Activated CD4-positive, alpha-beta T cell treated with anti-CD3 and anti-CD28 coated beads for 36 hours (primary cell): ENCODE measurements at regions not wholly inside any gene's neighbourhood (a gene's known extent, or its start where the extent isn't known, plus 50 kb on each side); places are given as distances from the start of the nearest gene placed in this dataset.

Experiments used
- ATAC-seq: fragments of 200-7000 bp; cut with Tn5 transposase; one replicate; pipeline ENCODE4 v1.10.0; 2021; ENCODE audit warnings: mild to moderate bottlenecking, moderate library complexity
- CTCF ChIA-PET: fragments of 350-600 bp; sonication (Branson Sonifier 250); formaldehyde crosslinking; loops from one replicate; lab custom pipeline; 2021; ENCODE audit warnings: antibody characterized with exemption; lab: Charles Lee
- POLR2A ChIA-PET: fragments of 350-600 bp; sonication (Branson Sonifier 250); formaldehyde crosslinking; loops from one replicate; lab custom pipeline; 2021; ENCODE audit warnings: antibody characterized with exemption, inconsistent platforms; lab: Charles Lee
- DNase-seq: peaks from one replicate; pipeline ENCODE4 v3.0.0-alpha.2; 2020
- H3K27ac Mint-ChIP-seq: one replicate; pipeline ENCODE4 v1.8.0; 2021; ENCODE audit warnings: mixed read lengths
- H3K27me3 Mint-ChIP-seq: one replicate; pipeline ENCODE4 v1.8.0; 2021; ENCODE audit warnings: mixed read lengths
- H3K36me3 Mint-ChIP-seq: one replicate; pipeline ENCODE4 v1.8.0; 2021; ENCODE audit warnings: low read depth, mixed read lengths
- H3K4me1 Mint-ChIP-seq: one replicate; pipeline ENCODE4 v1.8.0; 2021; ENCODE audit warnings: mixed read lengths
- H3K4me3 Mint-ChIP-seq: one replicate; pipeline ENCODE4 v1.8.0; 2021; ENCODE audit warnings: mild to moderate bottlenecking, moderate library complexity, mixed read lengths
- H3K9me3 Mint-ChIP-seq: one replicate; pipeline ENCODE4 v1.8.0; 2021; ENCODE audit warnings: low read depth, mixed read lengths
- intact Hi-C, 2 experiments: fragments of 100-400 bp; cut with DNase I in 1 of 2; cut with micrococcal nuclease in 1 of 2; formaldehyde crosslinking; loops; one replicate each; pipeline versions ENCODE4 v1.14.2 to v1.15.1; 2022 to 2024; cut with DNase I, micrococcal nuclease

- no peak overlapping the region for H3K4me3 Mint-ChIP-seq
- H3K4me1 Mint-ChIP-seq = peaks cover 7% of the 10 kb centered on the region
- H3K27ac Mint-ChIP-seq = no peak overlapping the region
- no peaks in the 10 kb centered on the region for H3K36me3 Mint-ChIP-seq
- ATAC-seq (no peak), DNase-seq (no peak)
- H3K9me3 Mint-ChIP-seq = no peaks in the 10 kb centered on the region
- ChIA-PET POLR2A (no interaction called here), CTCF (interaction anchor here (0.6 kb wide), 1 partner anchor 75 kb away, joined by 3 read pairs; no protein-coding TSS in a partner anchor)
- intact Hi-C loops = no loop called here
- peaks cover 2% of the 10 kb centered on the region for H3K27me3 Mint-ChIP-seq
These were observed 79.6 kb downstream of the CPN2 start for GRCh38 chr3:194271460-194272035.

GRCh38 chr3:194272221-194272620 lies 78.9 kb downstream of the CPN2 start:
- Mint-ChIP-seq H3K36me3 (no peaks in the 10 kb centered on the region), H3K4me1 (peaks cover 7% of the 10 kb centered on the region), H3K4me3 (no peak overlapping the region), H3K9me3 (no peaks in the 10 kb centered on the region), H3K27ac (no peak overlapping the region), H3K27me3 (peaks cover 2% of the 10 kb centered on the region)
- DNase-seq = no peak
- ChIA-PET CTCF (interaction anchor here (0.6 kb wide), 1 partner anchor 75 kb away, joined by 3 read pairs; no protein-coding TSS in a partner anchor), POLR2A (no interaction called here)
- no peak for ATAC-seq
- intact Hi-C loops = no loop called here

DNA sequence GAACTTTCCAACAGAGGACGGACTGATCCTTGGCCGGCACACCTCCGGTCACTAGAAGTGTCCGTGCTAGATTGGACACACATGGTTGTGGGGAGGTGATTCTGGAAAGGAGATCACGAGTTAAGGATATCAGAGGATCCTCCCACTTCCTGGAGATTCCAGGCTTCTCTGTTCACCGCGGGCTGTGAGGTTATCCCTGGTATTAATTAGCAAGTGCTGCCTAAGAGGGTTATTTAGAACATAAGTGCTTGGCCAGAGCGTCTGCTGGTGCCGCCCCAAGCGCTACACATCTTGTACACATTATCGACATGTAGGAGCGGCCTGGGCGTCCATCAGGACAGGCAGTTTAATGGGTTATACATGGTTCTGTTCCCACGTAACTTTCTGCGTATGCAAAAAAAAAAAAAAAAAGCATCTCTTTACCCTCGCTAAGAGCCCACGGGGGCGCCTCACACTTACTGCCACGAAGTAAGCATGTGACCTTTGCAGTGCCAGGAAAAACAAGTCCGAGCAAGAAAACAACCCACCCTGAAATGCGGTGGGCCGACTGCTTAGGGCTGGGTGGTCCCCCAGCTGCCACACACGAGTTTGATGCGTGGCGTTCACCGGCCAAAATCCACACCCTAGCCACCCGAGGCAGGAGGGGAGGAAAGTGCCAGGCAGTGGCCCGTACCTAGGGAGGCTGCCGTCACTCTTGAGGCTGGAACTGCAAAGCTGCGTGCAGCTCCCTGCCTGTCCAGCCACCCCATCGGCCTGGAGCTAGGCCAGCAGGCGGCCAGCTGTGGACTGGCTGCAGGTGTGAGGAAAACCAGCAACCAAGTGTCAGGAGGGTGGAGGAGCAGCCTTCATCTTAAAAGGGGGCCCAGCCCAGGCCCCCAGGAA lies 78.0 kb downstream of the CPN2 start:
- ATAC-seq (no peak), DNase-seq (no peak)
- POLR2A ChIA-PET = no interaction called here
- Mint-ChIP-seq H3K27me3 (peaks cover 2% of the 10 kb centered on the region), H3K36me3 (no peaks in the 10 kb centered on the region), H3K4me1 (peaks cover 7% of the 10 kb centered on the region), H3K9me3 (no peaks in the 10 kb centered on the region), H3K27ac (no peak overlapping the region), H3K4me3 (no peak overlapping the region)
- intact Hi-C loops = no loop called here
- CTCF ChIA-PET = no interaction called here

DNA sequence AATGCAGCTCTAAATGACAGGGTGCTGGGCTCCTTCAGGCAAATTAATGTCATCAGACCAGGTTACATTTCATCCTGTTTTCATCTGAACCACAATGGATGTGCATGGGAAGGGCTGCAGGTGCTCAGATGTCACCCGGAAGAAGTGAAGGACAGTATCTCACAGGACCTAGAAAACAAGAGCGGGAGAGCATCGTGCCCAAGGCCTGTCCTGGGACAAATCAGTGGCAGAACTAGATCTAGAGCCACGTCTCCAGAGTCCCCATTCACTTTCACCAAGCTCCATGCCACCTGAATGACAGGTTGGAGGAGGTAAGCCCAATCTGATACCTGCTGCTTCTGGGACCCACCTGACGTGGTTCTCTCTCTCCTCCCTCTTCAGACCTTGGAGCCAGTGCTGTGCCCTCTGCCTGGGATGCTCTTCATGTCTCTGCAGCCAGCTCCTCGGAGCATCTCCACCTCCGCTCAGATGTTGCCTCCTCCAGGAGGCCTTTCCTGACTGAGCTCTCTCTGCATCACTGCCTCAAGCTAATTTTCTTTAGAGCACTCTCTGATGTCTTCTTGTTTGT lies 77.3 kb downstream of the CPN2 start:
- DNase-seq (no peak), ATAC-seq (no peak)
- ChIA-PET CTCF (no interaction called here), POLR2A (no interaction called here)
- no peaks in the 10 kb centered on the region for H3K36me3 Mint-ChIP-seq
- no peak overlapping the region for H3K4me3 Mint-ChIP-seq
- H3K27ac Mint-ChIP-seq = no peak overlapping the region
- H3K27me3 Mint-ChIP-seq = peaks cover 2% of the 10 kb centered on the region
- intact Hi-C loops = no loop called here
- no peaks in the 10 kb centered on the region for H3K9me3 Mint-ChIP-seq
- H3K4me1 Mint-ChIP-seq = peaks cover 7% of the 10 kb centered on the region

DNA sequence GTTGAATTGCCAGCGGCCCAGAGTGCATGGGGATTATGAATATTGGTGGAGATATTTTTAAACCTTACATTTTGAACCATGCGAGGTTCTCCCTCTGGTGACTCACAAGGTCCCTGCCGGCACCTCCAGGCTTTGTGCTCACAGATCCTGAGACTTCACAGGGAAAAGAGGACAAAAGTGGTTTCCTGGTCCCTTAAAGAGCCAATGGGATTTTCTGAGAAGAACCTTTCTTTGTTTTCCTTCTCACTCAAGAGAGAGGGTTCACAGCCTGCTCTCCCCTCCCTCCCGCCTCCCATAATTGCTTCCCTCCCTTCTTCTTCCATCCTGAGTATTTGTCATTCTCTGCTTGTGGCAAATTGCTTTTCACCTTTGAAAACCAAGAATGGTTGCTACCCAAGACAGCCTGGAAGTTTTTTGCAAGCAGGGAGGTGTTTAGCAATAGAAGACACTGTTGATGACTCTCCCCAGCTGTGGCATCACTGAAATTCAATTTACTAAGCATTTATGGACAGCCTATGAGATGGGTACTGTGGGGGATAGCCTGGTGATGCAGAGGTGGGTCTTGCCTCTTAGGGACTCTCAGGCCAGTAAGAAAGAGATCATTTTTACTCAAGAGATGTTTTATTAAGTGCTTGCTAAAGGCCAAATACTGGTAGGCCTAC lies 76.6 kb downstream of the CPN2 start:
- Mint-ChIP-seq H3K36me3 (no peaks in the 10 kb centered on the region), H3K9me3 (no peaks in the 10 kb centered on the region), H3K27me3 (peaks cover 2% of the 10 kb centered on the region), H3K4me1 (peaks cover 7% of the 10 kb centered on the region), H3K27ac (peak overlapping the region; percentile 14), H3K4me3 (no peak overlapping the region)
- intact Hi-C loops = no loop called here
- DNase-seq = no peak
- ChIA-PET CTCF (interaction anchor here (0.7 kb wide), 1 partner anchor 9 kb away, joined by 3 read pairs; no protein-coding TSS in a partner anchor), POLR2A (no interaction called here)
- no peak for ATAC-seq

- ATAC-seq (no peak), DNase-seq (no peak)
- Mint-ChIP-seq H3K36me3 (no peaks in the 10 kb centered on the region), H3K4me1 (peaks cover 5% of the 10 kb centered on the region), H3K9me3 (no peaks in the 10 kb centered on the region), H3K27me3 (no peaks in the 10 kb centered on the region), H3K4me3 (no peak overlapping the region), H3K27ac (peak overlapping the region; percentile 14)
- CTCF ChIA-PET = interaction anchor here (0.7 kb wide), 1 partner anchor 10 kb away, joined by 3 read pairs; no protein-coding TSS in a partner anchor
- intact Hi-C loops = no loop called here
- POLR2A ChIA-PET = no interaction called here
These were observed 75.8 kb downstream of the CPN2 start for GRCh38 chr3:194275291-194275690.

GRCh38 chr3:194275721-194276120 lies 75.4 kb downstream of the CPN2 start:
- Mint-ChIP-seq H3K27ac (no peak overlapping the region), H3K4me3 (no peak overlapping the region), H3K9me3 (no peaks in the 10 kb centered on the region), H3K36me3 (no peaks in the 10 kb centered on the region), H3K27me3 (no peaks in the 10 kb centered on the region), H3K4me1 (peaks cover 5% of the 10 kb centered on the region)
- POLR2A ChIA-PET = no interaction called here
- intact Hi-C loops = no loop called here
- no peak for DNase-seq
- CTCF ChIA-PET = interaction anchor here (0.5 kb wide), 1 partner anchor 586 kb away, joined by 3 read pairs; no protein-coding TSS in a partner anchor
- ATAC-seq = no peak

- Mint-ChIP-seq H3K9me3 (no peaks in the 10 kb centered on the region), H3K27ac (no peak overlapping the region), H3K27me3 (no peaks in the 10 kb centered on the region), H3K4me1 (peaks cover 5% of the 10 kb centered on the region), H3K4me3 (no peak overlapping the region), H3K36me3 (no peaks in the 10 kb centered on the region)
- DNase-seq = no peak
- ChIA-PET CTCF (no interaction called here), POLR2A (interaction anchor here (0.6 kb wide), 1 partner anchor 204 kb away, joined by 3 read pairs; no protein-coding TSS in a partner anchor)
- intact Hi-C loops = no loop called here
- ATAC-seq = no peak
These were observed 74.4 kb downstream of the CPN2 start for GRCh38 chr3:194276768-194277103.

GRCh38 chr3:194277104-194277785 lies 73.9 kb downstream of the CPN2 start:
- POLR2A ChIA-PET = no interaction called here
- Mint-ChIP-seq H3K4me3 (no peak overlapping the region), H3K9me3 (no peaks in the 10 kb centered on the region), H3K27me3 (no peaks in the 10 kb centered on the region), H3K27ac (no peak overlapping the region), H3K4me1 (peaks cover 5% of the 10 kb centered on the region), H3K36me3 (no peaks in the 10 kb centered on the region)
- CTCF ChIA-PET = no interaction called here
- DNase-seq = no peak
- intact Hi-C loops = no loop called here
- ATAC-seq = no peak

- Mint-ChIP-seq H3K36me3 (no peaks in the 10 kb centered on the region), H3K27ac (no peak overlapping the region), H3K27me3 (no peaks in the 10 kb centered on the region), H3K4me3 (no peak overlapping the region), H3K4me1 (peaks cover 5% of the 10 kb centered on the region), H3K9me3 (no peaks in the 10 kb centered on the region)
- ChIA-PET CTCF (no interaction called here), POLR2A (no interaction called here)
- DNase-seq = no peak
- ATAC-seq = no peak
- intact Hi-C loops = no loop called here
These were observed 73.4 kb downstream of the CPN2 start for GRCh38 chr3:194277786-194278130.

GRCh38 chr3:194278186-194278845 lies 72.8 kb downstream of the CPN2 start:
- intact Hi-C loops = no loop called here
- H3K27ac Mint-ChIP-seq = no peak overlapping the region
- H3K4me3 Mint-ChIP-seq = no peak overlapping the region
- no peaks in the 10 kb centered on the region for H3K27me3 Mint-ChIP-seq
- ChIA-PET CTCF (no interaction called here), POLR2A (no interaction called here)
- DNase-seq (no peak), ATAC-seq (no peak)
- H3K4me1 Mint-ChIP-seq = peaks cover 5% of the 10 kb centered on the region
- H3K9me3 Mint-ChIP-seq = no peaks in the 10 kb centered on the region
- no peaks in the 10 kb centered on the region for H3K36me3 Mint-ChIP-seq
